OCI-LY7 (cell line): ENCODE measurements at regions not wholly inside any gene's neighbourhood (a gene's known extent, or its start where the extent isn't known, plus 50 kb on each side); places are given as distances from the start of the nearest gene placed in this dataset.

Experiments used
- BruUV-seq: library from RNA; stranded (reverse); fragments of 400-500 nt; replicated peaks from 2 replicates; lab custom pipeline; 2021; lab: Mats Ljungman, UMichigan
- CTCF ChIA-PET: fragments of 300-600 bp; sonication (Branson Sonifier 250); formaldehyde crosslinking; loops from one replicate; lab custom pipeline; 2022; ENCODE audit warnings: antibody characterized with exemption; ENCODE audit not compliant: unreplicated experiment; lab: Charles Lee
- POLR2A ChIA-PET: fragments of 300-600 bp; sonication (Branson Sonifier 250); formaldehyde crosslinking; loops from one replicate; lab custom pipeline; 2022; ENCODE audit warnings: antibody characterized with exemption; lab: Charles Lee
- DNase-seq: peaks from one replicate; pipeline ENCODE4 v3.0.0-alpha.2; 2015; ENCODE audit warnings: low spot score
- H2AFZ ChIP-seq: fragments of 200-600 bp; sonication (generic), shearing (Covaris generic); 2 replicates; pipeline ENCODE4 v1.6.1; 2014; ENCODE audit warnings: mild to moderate bottlenecking, antibody characterized with exemption, low read length, moderate library complexity
- H3K27ac ChIP-seq: fragments of 200-600 bp; sonication (generic); 2 replicates; pipeline ENCODE4 v1.5.1; 2014; ENCODE audit warnings: mixed run types, low read depth, mild to moderate bottlenecking, moderate library complexity, low read length, inconsistent platforms; ENCODE audit not compliant: poor library complexity, severe bottlenecking
- H3K36me3 ChIP-seq: fragments of 200-600 bp; sonication (generic); 2 replicates; pipeline ENCODE4 v1.6.1; 2014; ENCODE audit warnings: mild to moderate bottlenecking, antibody characterized with exemption, low read length, moderate library complexity, mixed read lengths; ENCODE audit not compliant: insufficient read depth
- H3K4me1 ChIP-seq: fragments of 200-600 bp; sonication (generic); 2 replicates; pipeline ENCODE4 v1.5.1; 2014; ENCODE audit warnings: mild to moderate bottlenecking, low read length; ENCODE audit not compliant: insufficient read depth, poor library complexity, severe bottlenecking
- H3K4me2 ChIP-seq: fragments of 200-600 bp; sonication (generic); 2 replicates; pipeline ENCODE4 v1.6.1; 2014; ENCODE audit warnings: mild to moderate bottlenecking, low read length
- H3K4me3 ChIP-seq: fragments of 200-600 bp; sonication (generic); 2 replicates; pipeline ENCODE4 v1.5.1; 2014; ENCODE audit warnings: mild to moderate bottlenecking, low read depth, low read length; ENCODE audit not compliant: poor library complexity, severe bottlenecking
- H3K79me2 ChIP-seq: fragments of 200-600 bp; sonication (generic); 2 replicates; pipeline ENCODE4 v1.6.1; 2016; ENCODE audit warnings: low read depth, mild to moderate bottlenecking, low read length, moderate library complexity, mixed read lengths; ENCODE audit not compliant: insufficient read depth
- H3K9me2 ChIP-seq: fragments of 200-600 bp; sonication (generic); 2 replicates; pipeline ENCODE4 v1.6.1; 2016; ENCODE audit warnings: mild to moderate bottlenecking, low read length, mixed read lengths; ENCODE audit not compliant: insufficient read depth
- H3K9me3 ChIP-seq: fragments of 200-600 bp; sonication (generic); 2 replicates; pipeline ENCODE4 v1.6.1; 2014; ENCODE audit warnings: mild to moderate bottlenecking, mixed run types, low read length, mixed read lengths
- H4K20me1 ChIP-seq: fragments of 200-600 bp; sonication (generic); 2 replicates; pipeline ENCODE4 v1.6.1; 2014; ENCODE audit warnings: mild to moderate bottlenecking, antibody characterized with exemption, low read length, moderate library complexity, mixed read lengths; ENCODE audit not compliant: insufficient read depth
- CTCF ChIP-seq: fragments of 200-600 bp; sonication (generic); conservative IDR thresholded peaks from 2 replicates; pipeline ENCODE4 v1.5.1; 2014; ENCODE audit warnings: mild to moderate bottlenecking, antibody characterized with exemption, low read length, moderate library complexity, mixed read lengths
- EZH2phosphoT487 ChIP-seq: fragments of 200-600 bp; sonication (generic); IDR thresholded peaks from 2 replicates; pipeline ENCODE4 v1.6.1; 2018; ENCODE audit warnings: low read depth, borderline replicate concordance, mild to moderate bottlenecking, mixed run types, antibody characterized with exemption, low read length, moderate library complexity, mixed read lengths
- intact Hi-C: fragments of 100-400 bp; cut with micrococcal nuclease; formaldehyde crosslinking; loops from one replicate; pipeline ENCODE4 v1.10.0; 2022; ENCODE audit not compliant: unreplicated experiment

- CTCF ChIA-PET: no interaction called here
- Histone ChIP-seq H3K36me3 (no peaks in the 10 kb centered on the region), H3K4me2 (no peak overlapping the region), H3K79me2 (no peaks in the 10 kb centered on the region), H3K27ac (no peak overlapping the region), H3K4me3 (no peak overlapping the region), H3K4me1 (no peaks in the 10 kb centered on the region), H4K20me1 (no peaks in the 10 kb centered on the region), H3K9me3 (no peaks in the 10 kb centered on the region), H3K9me2 (no peaks in the 10 kb centered on the region), H2AFZ (no peak overlapping the region)
- POLR2A ChIA-PET: interaction anchor here (0.7 kb wide), 1 partner anchor 520 kb away, joined by 6 read pairs; no protein-coding TSS in a partner anchor
- intact Hi-C loops: no loop called here
- DNase-seq: no peak
- TF ChIP-seq CTCF: no peak
- TF ChIP-seq EZH2phosphoT487: no peak
- BruUV-seq: no TSS peak
Observed at GRCh38 chr7:119984247-119984646, 288.7 kb upstream of the KCND2 start.

GRCh38 chr7:119988401-119988800 lies 284.6 kb upstream of the KCND2 start:
- Histone ChIP-seq H3K4me2 (no peak overlapping the region), H3K4me3 (no peak overlapping the region), H3K4me1 (no peaks in the 10 kb centered on the region), H3K27ac (no peak overlapping the region), H3K9me2 (no peaks in the 10 kb centered on the region), H3K36me3 (no peaks in the 10 kb centered on the region), H4K20me1 (no peaks in the 10 kb centered on the region), H3K79me2 (no peaks in the 10 kb centered on the region), H2AFZ (no peak overlapping the region), H3K9me3 (no peaks in the 10 kb centered on the region)
- TF ChIP-seq EZH2phosphoT487 (no peak), CTCF (no peak)
- no peak for DNase-seq
- ChIA-PET POLR2A (no interaction called here), CTCF (no interaction called here)
- BruUV-seq: no TSS peak
- intact Hi-C loops: no loop called here

GRCh38 chr7:119994928-119995327 lies 278.0 kb upstream of the KCND2 start:
- TF ChIP-seq EZH2phosphoT487 (no peak), CTCF (no peak)
- H3K4me2 ChIP-seq: no peak overlapping the region
- H3K4me1 ChIP-seq: no peaks in the 10 kb centered on the region
- H3K4me3 ChIP-seq: no peak overlapping the region
- H2AFZ ChIP-seq: no peak overlapping the region
- intact Hi-C loops: no loop called here
- POLR2A ChIA-PET: no interaction called here
- H4K20me1 ChIP-seq: no peaks in the 10 kb centered on the region
- no peak overlapping the region for H3K27ac ChIP-seq
- no TSS peak for BruUV-seq
- H3K36me3 ChIP-seq: no peaks in the 10 kb centered on the region
- no peaks in the 10 kb centered on the region for H3K9me3 ChIP-seq
- no peaks in the 10 kb centered on the region for H3K79me2 ChIP-seq
- H3K9me2 ChIP-seq: no peaks in the 10 kb centered on the region
- no peak for DNase-seq
- CTCF ChIA-PET: no interaction called here
